Activated CD8-positive, alpha-beta T cell treated with anti-CD3 and anti-CD28 coated beads, Interleukin-2, amount 10 ng/mL, durations not matched to agents 7 days and 5 days (primary cell): ENCODE measurements at regions not wholly inside any gene's neighbourhood (a gene's known extent, or its start where the extent isn't known, plus 50 kb on each side); places are given as distances from the start of the nearest gene placed in this dataset.
"Not testable (repeated sequence)": the region's sequence is repeated elsewhere in the genome, so short reads cannot be mapped to it uniquely, and the experiment has no call there.

Experiments
- ATAC-seq: fragments of 150-1000 bp; cut with Tn5 transposase; one replicate; pipeline ENCODE4 v1.10.0; 2021; ENCODE audit warnings: moderate library complexity
- CTCF ChIA-PET: fragments of 350-600 bp; sonication (Branson Sonifier 250); formaldehyde crosslinking; loops from one replicate; lab custom pipeline; 2021; ENCODE audit warnings: antibody characterized with exemption; lab: Charles Lee
- POLR2A ChIA-PET: fragments of 350-600 bp; sonication (Branson Sonifier 250); formaldehyde crosslinking; loops from one replicate; lab custom pipeline; 2021; ENCODE audit warnings: antibody characterized with exemption; lab: Charles Lee
- DNase-seq: peaks from one replicate; pipeline ENCODE4 v3.0.0-alpha.2; 2020
- H3K27ac Mint-ChIP-seq: one replicate; pipeline ENCODE4 v1.8.0; 2021; ENCODE audit warnings: mild to moderate bottlenecking, mixed read lengths
- H3K27me3 Mint-ChIP-seq: one replicate; pipeline ENCODE4 v1.8.0; 2021; ENCODE audit warnings: low read depth, mixed read lengths
- H3K36me3 Mint-ChIP-seq: one replicate; pipeline ENCODE4 v1.8.0; 2021; ENCODE audit warnings: low read depth, mixed read lengths
- H3K4me1 Mint-ChIP-seq: one replicate; pipeline ENCODE4 v1.8.0; 2021; ENCODE audit warnings: low read depth, mixed read lengths
- H3K4me3 Mint-ChIP-seq: one replicate; pipeline ENCODE4 v1.8.0; 2021; ENCODE audit warnings: mild to moderate bottlenecking, mixed read lengths
- H3K9me3 Mint-ChIP-seq: one replicate; pipeline ENCODE4 v1.8.0; 2022; ENCODE audit warnings: mixed read lengths; ENCODE audit not compliant: insufficient read depth

DNA sequence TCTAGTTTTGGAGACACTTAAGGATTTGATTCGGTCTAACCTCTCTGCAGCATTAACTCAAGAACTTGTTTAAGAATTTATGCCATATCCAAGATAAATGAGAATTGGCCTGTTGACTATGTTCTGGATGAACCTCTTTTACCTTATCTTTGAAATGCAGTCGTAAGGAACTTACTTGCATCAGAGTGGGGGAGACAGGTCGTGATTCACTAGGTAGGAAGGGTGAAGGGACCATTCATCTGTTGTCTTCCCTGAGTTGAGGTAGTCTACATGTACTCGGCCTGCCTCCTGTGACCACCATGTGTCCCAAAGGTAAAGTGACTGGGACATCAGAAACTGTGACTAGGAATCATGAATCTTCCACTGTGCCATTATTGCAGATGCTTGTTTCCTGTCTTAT lies 248.0 kb upstream of the P2RY1 start:
- Mint-ChIP-seq H3K27me3 (peaks cover 12% of the 10 kb centered on the region), H3K9me3 (no peaks in the 10 kb centered on the region), H3K36me3 (no peaks in the 10 kb centered on the region), H3K27ac (no peak overlapping the region), H3K4me3 (no peak overlapping the region), H3K4me1 (no peaks in the 10 kb centered on the region)
- DNase-seq: no peak
- no peak for ATAC-seq
- POLR2A ChIA-PET: no interaction called here
- CTCF ChIA-PET: no interaction called here

DNA sequence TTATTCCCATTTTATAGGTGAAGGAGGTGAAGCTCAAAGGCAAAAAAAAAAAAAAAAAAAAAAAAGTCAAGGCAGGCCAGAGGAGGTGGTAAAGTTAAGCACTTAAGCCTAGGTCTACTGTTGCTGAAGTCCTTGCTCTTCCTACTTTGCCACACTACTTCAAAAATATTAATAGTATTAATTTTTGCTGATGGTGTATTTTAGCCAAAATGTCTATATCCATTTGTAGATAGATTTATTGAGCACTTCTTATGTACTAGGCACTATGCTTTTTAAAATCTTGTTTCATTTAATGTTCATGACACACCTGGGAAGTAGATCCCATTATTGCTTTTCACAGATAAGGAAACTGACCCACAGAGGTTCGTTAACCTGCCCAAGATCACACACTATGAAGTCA lies 247.1 kb upstream of the P2RY1 start:
- no peaks in the 10 kb centered on the region for H3K36me3 Mint-ChIP-seq
- H3K9me3 Mint-ChIP-seq: no peaks in the 10 kb centered on the region
- peaks cover 14% of the 10 kb centered on the region for H3K27me3 Mint-ChIP-seq
- H3K4me1 Mint-ChIP-seq: no peaks in the 10 kb centered on the region
- DNase-seq: no peak
- ChIA-PET POLR2A (no interaction called here), CTCF (no interaction called here)
- no peak overlapping the region for H3K27ac Mint-ChIP-seq
- no peak for ATAC-seq
- no peak overlapping the region for H3K4me3 Mint-ChIP-seq

DNA sequence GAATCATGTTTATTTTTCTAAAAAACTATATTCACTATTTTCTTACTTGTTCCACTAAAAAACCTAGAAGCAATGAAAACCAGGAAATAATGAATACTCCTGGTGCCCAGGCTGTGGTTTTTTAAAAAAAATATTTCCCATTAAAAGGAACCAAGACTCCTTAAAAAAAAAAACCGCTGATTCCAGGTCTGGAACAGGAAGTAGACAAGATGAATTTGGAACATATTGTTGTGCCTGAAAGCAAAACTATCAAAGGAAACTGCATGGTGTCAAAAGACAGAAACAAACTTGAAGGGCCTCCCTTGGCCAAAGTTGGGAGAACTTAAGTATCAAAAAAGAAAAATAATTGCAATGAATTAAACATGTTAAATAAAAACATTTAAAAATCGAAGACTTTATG lies 245.3 kb upstream of the P2RY1 start:
- H3K4me1 Mint-ChIP-seq: no peaks in the 10 kb centered on the region
- ATAC-seq: no peak
- no peaks in the 10 kb centered on the region for H3K36me3 Mint-ChIP-seq
- DNase-seq: no peak
- no peak overlapping the region for H3K27ac Mint-ChIP-seq
- peaks cover 8% of the 10 kb centered on the region for H3K27me3 Mint-ChIP-seq
- ChIA-PET CTCF (no interaction called here), POLR2A (no interaction called here)
- H3K9me3 Mint-ChIP-seq: no peaks in the 10 kb centered on the region
- H3K4me3 Mint-ChIP-seq: no peak overlapping the region

- POLR2A ChIA-PET: no interaction called here
- CTCF ChIA-PET: no interaction called here
- no peak for DNase-seq
- Mint-ChIP-seq H3K27ac (no peak overlapping the region), H3K9me3 (no peaks in the 10 kb centered on the region), H3K4me3 (no peak overlapping the region), H3K36me3 (no peaks in the 10 kb centered on the region), H3K27me3 (peaks cover 8% of the 10 kb centered on the region), H3K4me1 (peaks cover 7% of the 10 kb centered on the region)
- ATAC-seq: no peak
Observed at GRCh38 chr3:152591515-152591914, 243.4 kb upstream of the P2RY1 start.

GRCh38 chr3:152593242-152593641 lies 241.7 kb upstream of the P2RY1 start:
- CTCF ChIA-PET: no interaction called here
- POLR2A ChIA-PET: no interaction called here
- no peak for DNase-seq

GRCh38 chr3:152595975-152596821 lies 238.7 kb upstream of the P2RY1 start:
- Mint-ChIP-seq H3K4me1 (peaks cover 12% of the 10 kb centered on the region), H3K36me3 (no peaks in the 10 kb centered on the region), H3K27me3 (peaks cover 4% of the 10 kb centered on the region), H3K9me3 (no peaks in the 10 kb centered on the region), H3K4me3 (peak overlapping the region; percentile 5), H3K27ac (no peak overlapping the region)
- ATAC-seq (no peak), DNase-seq (no peak)
- CTCF ChIA-PET: interaction anchor here (1.0 to 1.2 kb wide), 6 partner anchors 12 to 72 kb away, joined by 3 to 5 read pairs (median 4); no protein-coding TSS in a partner anchor
- POLR2A ChIA-PET: interaction anchor here (0.7 kb wide), 1 partner anchor 31 kb away, joined by 3 read pairs; no protein-coding TSS in a partner anchor

More at GRCh38 chr3:152593242-152593641, 241.7 kb upstream of the P2RY1 start:
- Mint-ChIP-seq H3K36me3 (no peaks in the 10 kb centered on the region), H3K27ac (no peak overlapping the region), H3K4me1 (peaks cover 12% of the 10 kb centered on the region), H3K4me3 (no peak overlapping the region), H3K27me3 (peaks cover 4% of the 10 kb centered on the region), H3K9me3 (no peaks in the 10 kb centered on the region)
- no peak for ATAC-seq

DNA sequence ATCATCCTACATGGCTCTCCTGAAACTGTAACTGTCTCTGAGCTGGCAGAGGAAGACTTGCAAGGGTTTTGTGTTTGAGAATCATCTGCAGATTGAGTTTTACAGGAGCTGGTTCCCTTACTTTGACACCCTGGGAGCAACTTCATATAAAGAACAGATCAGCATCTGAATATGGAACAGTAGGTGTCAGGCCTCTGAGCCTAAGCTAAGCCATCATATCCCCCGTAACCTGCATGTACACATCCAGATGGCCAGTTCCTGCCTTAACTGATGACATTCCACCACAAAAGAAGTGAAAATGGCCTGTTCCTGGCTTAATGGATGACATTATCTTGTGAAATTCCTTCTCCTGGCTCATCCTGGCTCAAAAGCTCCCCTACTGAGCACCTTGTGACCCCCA lies 238.1 kb upstream of the P2RY1 start:
- H3K27me3 Mint-ChIP-seq, H3K27ac Mint-ChIP-seq, H3K4me3 Mint-ChIP-seq, POLR2A ChIA-PET, H3K36me3 Mint-ChIP-seq, H3K9me3 Mint-ChIP-seq, DNase-seq, ATAC-seq: not testable (repeated sequence)
- CTCF ChIA-PET: interaction anchor here (1.1 to 1.2 kb wide), 4 partner anchors 22 to 73 kb away, joined by 3 to 5 read pairs (median 4); no protein-coding TSS in a partner anchor
- H3K4me1 Mint-ChIP-seq: peaks cover 12% of the 10 kb centered on the region

DNA sequence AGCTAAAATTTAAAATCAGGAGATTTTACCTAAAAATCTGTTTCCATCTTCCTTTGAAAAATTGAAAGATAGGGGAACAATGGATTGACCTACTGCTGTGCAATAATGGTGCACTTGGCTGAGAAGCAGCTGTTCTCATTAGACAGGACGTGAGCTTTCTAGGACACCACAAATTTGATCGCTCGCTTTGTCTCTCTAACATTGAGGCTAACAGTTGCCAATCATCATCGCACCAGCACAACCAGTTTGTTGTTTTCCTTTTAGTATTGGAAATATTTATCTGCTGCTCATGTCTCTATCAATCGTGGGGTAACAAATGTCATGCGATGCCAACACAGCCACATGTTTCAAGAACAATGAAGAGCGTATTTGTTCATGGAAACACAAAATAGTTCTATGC lies 228.8 kb upstream of the P2RY1 start:
- Mint-ChIP-seq H3K36me3 (no peaks in the 10 kb centered on the region), H3K9me3 (no peaks in the 10 kb centered on the region), H3K4me3 (no peak overlapping the region), H3K27me3 (no peaks in the 10 kb centered on the region), H3K27ac (no peak overlapping the region), H3K4me1 (no peaks in the 10 kb centered on the region)
- ATAC-seq: no peak
- POLR2A ChIA-PET: no interaction called here
- CTCF ChIA-PET: no interaction called here
- no peak for DNase-seq

- Mint-ChIP-seq H3K9me3 (no peaks in the 10 kb centered on the region), H3K27ac (no peak overlapping the region), H3K27me3 (peaks cover 5% of the 10 kb centered on the region), H3K4me3 (no peak overlapping the region), H3K4me1 (no peaks in the 10 kb centered on the region), H3K36me3 (no peaks in the 10 kb centered on the region)
- ChIA-PET CTCF (no interaction called here), POLR2A (no interaction called here)
- ATAC-seq (no peak), DNase-seq (no peak)
Observed at GRCh38 chr3:152607179-152607578, 227.8 kb upstream of the P2RY1 start.

GRCh38 chr3:152608696-152609594 lies 226.0 kb upstream of the P2RY1 start:
- Mint-ChIP-seq H3K27me3 (peaks cover 6% of the 10 kb centered on the region), H3K9me3 (no peaks in the 10 kb centered on the region), H3K4me1 (no peaks in the 10 kb centered on the region), H3K4me3 (no peak overlapping the region), H3K36me3 (no peaks in the 10 kb centered on the region), H3K27ac (no peak overlapping the region)
- no peak for DNase-seq
- ATAC-seq: no peak
- POLR2A ChIA-PET: no interaction called here
- CTCF ChIA-PET: interaction anchor here (0.7 to 1.2 kb wide), 2 partner anchors 11 to 142 kb away, joined by 3 to 4 read pairs; no protein-coding TSS in a partner anchor

- H3K27ac Mint-ChIP-seq: no peak overlapping the region
- H3K27me3 Mint-ChIP-seq: peaks cover 6% of the 10 kb centered on the region
- no peak overlapping the region for H3K4me3 Mint-ChIP-seq
- DNase-seq (no peak), ATAC-seq (no peak)
- H3K36me3 Mint-ChIP-seq: no peaks in the 10 kb centered on the region
- no peaks in the 10 kb centered on the region for H3K4me1 Mint-ChIP-seq
- ChIA-PET CTCF (interaction anchor here (0.7 to 1.2 kb wide), 2 partner anchors 10 to 143 kb away, joined by 3 to 4 read pairs; no protein-coding TSS in a partner anchor), POLR2A (no interaction called here)
- no peaks in the 10 kb centered on the region for H3K9me3 Mint-ChIP-seq
Observed at GRCh38 chr3:152609891-152610290, 225.0 kb upstream of the P2RY1 start.

- H3K36me3 Mint-ChIP-seq: no peaks in the 10 kb centered on the region
- ATAC-seq: no peak
- H3K27me3 Mint-ChIP-seq: peaks cover 6% of the 10 kb centered on the region
- ChIA-PET POLR2A (no interaction called here), CTCF (no interaction called here)
- no peaks in the 10 kb centered on the region for H3K9me3 Mint-ChIP-seq
- no peak for DNase-seq
- H3K27ac Mint-ChIP-seq: no peak overlapping the region
- no peaks in the 10 kb centered on the region for H3K4me1 Mint-ChIP-seq
- H3K4me3 Mint-ChIP-seq: no peak overlapping the region
Observed at GRCh38 chr3:152610622-152611021, 224.3 kb upstream of the P2RY1 start.
